Gastrocnemius medialis (tissue), 4 donors: ENCODE measurements at regions not wholly inside any gene's neighbourhood (a gene's known extent, or its start where the extent isn't known, plus 50 kb on each side); places are given as distances from the start of the nearest gene placed in this dataset.

ENCODE experiments used
- CTCF ChIP-seq, 5 experiments: fragments of 450-650 bp in 3 of 5; fragments of 200-600 bp in 2 of 5; sonication (generic) in 2 of 5; IDR thresholded peaks in 4 of 5; conservative IDR thresholded peaks in 1 of 5; 1 replicate in 4 of 5; 2 replicates in 1 of 5; pipeline ENCODE4 v1.5.1; 2016 to 2019; ENCODE audit warnings: antibody characterized with exemption in 5 of 5, mild to moderate bottlenecking in 3 of 5, moderate library complexity in 3 of 5
- POLR2A ChIP-seq, 2 donors: fragments of 450-650 bp; IDR thresholded peaks; one replicate each; pipeline ENCODE4 v1.6.1; 2017; ENCODE audit warnings: antibody characterized with exemption in 2 of 2, mild to moderate bottlenecking in 2 of 2, moderate library complexity in 2 of 2

GRCh38 chr1:71269818-71270217 is 189.0 kb upstream of the ZRANB2 start:
- TF ChIP-seq CTCF (IDR thresholded peaks at IDR 0.05 in 4 of 5, conservative IDR thresholded peaks at IDR 0.05 in 1 of 5) (no peak), POLR2A (IDR thresholded peaks at IDR 0.05) (no peak)
